ENCODE measurements at regions not wholly inside any gene's neighbourhood (a gene's known extent, or its start where the extent isn't known, plus 50 kb on each side); places are given as distances from the start of the nearest gene placed in this dataset.

DNA sequence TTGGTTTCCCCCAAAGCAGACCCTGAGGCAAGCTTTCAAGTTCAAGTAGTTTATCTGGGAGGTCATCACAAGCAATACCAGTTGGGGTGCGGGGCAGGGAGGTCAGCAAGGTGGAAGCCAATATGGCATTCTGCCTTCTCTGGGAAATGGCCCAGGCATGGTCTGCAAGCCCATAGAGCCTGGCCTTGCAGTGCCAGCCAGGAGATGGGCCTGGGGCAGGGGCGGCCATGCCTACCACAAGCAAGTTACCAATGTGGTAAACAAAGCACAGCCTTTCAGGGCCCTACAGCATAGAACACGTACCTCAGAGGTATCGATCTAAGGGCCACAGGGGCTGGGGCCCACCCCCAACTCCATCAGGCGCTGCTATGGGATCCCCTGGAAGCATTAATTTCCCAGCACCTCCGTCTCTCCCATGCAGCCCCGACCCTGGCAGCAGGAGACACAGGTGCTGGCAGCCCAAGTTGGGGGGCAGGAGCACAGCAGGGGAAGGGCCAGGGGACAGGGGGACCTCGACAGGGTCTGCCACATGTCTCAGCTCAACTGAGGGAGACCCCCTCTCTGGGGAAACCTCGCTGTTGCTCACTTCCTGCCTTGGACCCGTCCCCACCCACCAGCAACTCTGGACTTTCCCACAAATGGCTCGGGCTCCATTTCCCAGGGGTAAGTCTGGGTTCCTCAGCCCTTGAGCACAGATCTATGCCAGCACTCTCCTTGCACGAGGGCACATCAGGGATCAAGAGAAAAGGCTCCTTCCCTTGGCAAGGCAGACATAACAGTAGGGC is 369.0 kb downstream of the PREX1 start:
- TF ChIP-seq, protein P1, sequence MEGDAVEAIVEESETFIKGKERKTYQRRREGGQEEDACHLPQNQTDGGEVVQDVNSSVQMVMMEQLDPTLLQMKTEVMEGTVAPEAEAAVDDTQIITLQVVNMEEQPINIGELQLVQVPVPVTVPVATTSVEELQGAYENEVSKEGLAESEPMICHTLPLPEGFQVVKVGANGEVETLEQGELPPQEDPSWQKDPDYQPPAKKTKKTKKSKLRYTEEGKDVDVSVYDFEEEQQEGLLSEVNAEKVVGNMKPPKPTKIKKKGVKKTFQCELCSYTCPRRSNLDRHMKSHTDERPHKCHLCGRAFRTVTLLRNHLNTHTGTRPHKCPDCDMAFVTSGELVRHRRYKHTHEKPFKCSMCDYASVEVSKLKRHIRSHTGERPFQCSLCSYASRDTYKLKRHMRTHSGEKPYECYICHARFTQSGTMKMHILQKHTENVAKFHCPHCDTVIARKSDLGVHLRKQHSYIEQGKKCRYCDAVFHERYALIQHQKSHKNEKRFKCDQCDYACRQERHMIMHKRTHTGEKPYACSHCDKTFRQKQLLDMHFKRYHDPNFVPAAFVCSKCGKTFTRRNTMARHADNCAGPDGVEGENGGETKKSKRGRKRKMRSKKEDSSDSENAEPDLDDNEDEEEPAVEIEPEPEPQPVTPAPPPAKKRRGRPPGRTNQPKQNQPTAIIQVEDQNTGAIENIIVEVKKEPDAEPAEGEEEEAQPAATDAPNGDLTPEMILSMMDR (conservative IDR thresholded peaks at IDR 0.05): no peak
- no peak for TF ChIP-seq ZFX (IDR thresholded peaks at IDR 0.05)

Data from C4-2B (cell line).